Caki2 (cell line): ENCODE measurements at regions not wholly inside any gene's neighbourhood (a gene's known extent, or its start where the extent isn't known, plus 50 kb on each side); places are given as distances from the start of the nearest gene placed in this dataset.
"Not testable (repeated sequence)": the region's sequence is repeated elsewhere in the genome, so short reads cannot be mapped to it uniquely, and the experiment has no call there.

ENCODE experiments used
- DNase-seq: peaks from one replicate; pipeline ENCODE4 v3.0.0-alpha.2; 2015; ENCODE audit warnings: low read depth
- in situ Hi-C: cut with HindIII; loops from 2 replicates; pipeline ENCODE4 v1.10.0; 2016; ENCODE audit warnings: low sequenced_read_pairs, low pct_unique_long_range_greater_than_20kb, mixed read lengths

DNA sequence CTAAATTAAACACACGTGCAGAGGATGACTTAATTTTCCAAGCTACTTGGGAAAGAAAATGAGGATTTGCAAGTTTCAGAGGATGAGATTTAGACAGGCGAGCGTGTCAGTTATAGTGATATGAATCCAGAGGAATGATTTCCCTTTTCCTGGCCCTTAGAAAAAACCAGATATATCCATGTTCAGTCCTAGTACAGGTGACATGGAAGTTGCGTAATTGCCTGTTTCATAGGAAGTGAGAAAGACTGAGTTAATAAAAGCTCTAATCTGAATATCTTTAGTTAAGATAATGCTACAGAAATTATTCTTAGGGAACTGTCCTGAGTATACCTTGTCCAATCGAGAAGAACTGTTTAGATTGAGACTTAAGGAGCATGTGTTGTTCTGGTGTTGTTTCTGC lies 490.5 kb downstream of the ZNF385D start:
- no peak for DNase-seq
- in situ Hi-C loops = no loop called here

DNA sequence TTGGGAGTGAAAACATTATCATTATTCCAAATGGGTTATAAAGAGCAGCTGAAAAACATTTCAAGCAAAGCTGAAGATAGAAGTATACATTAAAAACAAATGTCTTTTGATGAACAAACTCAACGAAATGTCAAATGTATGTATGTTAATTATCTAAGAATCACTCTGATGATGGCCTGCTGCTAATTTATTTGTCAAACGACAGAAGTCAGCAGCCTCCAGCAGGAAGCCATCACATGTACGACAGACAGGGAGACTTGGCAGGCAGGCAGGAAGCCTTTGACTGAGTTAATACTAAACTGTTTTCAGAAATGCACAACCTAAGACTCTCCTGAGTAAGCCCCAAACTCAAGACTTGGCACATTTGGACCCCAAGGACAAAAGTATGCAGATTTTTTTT lies 491.1 kb downstream of the ZNF385D start:
- in situ Hi-C loops = no loop called here
- DNase-seq = no peak

DNA sequence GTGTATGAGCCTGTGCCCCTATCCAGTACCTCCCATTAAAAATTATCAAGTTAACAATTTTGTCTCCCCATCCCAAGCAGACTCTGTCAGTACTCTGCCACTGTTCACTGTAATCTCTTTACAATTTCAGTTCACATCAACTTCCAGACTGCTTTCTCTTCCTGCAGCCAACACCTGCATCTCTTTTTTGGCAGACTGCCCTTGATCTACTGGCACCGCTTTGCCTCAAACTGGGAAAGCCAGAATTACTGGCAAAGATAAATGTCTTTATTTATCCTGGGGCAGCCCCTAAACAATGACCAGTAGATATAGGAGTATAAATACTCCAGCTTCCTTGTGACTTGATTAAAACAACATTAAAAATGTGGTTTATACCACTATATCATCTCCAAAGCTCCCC lies 494.1 kb downstream of the ZNF385D start:
- in situ Hi-C loops = no loop called here
- DNase-seq = no peak

DNA sequence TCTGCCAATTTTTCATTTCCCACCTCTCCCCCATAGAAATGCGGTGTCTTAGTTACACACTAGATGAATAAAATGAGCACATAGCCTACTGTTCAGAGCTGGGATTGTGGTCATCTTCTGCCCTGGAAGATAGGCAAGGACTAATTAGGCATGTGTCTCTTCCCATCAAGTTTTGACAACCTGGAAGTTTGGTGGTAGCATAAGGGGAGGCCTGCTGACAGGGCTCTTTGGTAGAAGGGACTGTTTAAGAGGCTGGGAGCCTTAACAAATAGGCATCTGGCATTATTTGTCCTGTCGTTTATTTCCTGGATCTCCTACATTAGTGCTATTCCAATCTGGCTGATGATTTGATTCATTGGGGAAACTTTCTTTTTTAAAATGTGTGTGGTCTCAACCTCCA lies 512.3 kb downstream of the ZNF385D start:
- in situ Hi-C loops = no loop called here
- DNase-seq = no peak

DNA sequence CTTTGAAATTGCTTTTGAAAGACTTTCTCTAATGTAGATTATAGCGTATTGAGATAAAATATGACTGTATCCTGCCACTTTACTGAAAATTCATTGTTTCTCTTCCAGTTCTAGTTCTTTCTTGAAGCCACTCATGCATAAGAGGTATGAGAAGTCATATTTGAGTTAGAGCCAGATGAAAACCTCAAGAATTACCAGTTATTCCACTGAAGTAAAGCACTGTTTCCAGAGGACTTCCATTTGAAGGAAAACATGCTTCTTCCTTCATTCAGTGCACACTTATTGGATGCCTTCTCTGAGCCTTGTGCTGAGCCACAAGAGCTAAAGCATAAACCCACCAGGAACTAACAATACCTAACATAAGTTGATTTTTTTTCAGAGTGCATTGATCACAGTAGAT lies 513.4 kb downstream of the ZNF385D start:
- in situ Hi-C loops = no loop called here
- no peak for DNase-seq

- no peak for DNase-seq
- in situ Hi-C loops = no loop called here
Observed at GRCh38 chr3:21235491-21235890, 515.5 kb downstream of the ZNF385D start.

GRCh38 chr3:21234933-21235332 lies 516.1 kb downstream of the ZNF385D start:
- in situ Hi-C loops = no loop called here
- DNase-seq = no peak

GRCh38 chr3:21229426-21230135 lies 521.4 kb downstream of the ZNF385D start:
- no peak for DNase-seq
- in situ Hi-C loops = no loop called here

- in situ Hi-C loops = no loop called here
- no peak for DNase-seq
Observed at GRCh38 chr3:21226086-21226485, 524.9 kb downstream of the ZNF385D start.

DNA sequence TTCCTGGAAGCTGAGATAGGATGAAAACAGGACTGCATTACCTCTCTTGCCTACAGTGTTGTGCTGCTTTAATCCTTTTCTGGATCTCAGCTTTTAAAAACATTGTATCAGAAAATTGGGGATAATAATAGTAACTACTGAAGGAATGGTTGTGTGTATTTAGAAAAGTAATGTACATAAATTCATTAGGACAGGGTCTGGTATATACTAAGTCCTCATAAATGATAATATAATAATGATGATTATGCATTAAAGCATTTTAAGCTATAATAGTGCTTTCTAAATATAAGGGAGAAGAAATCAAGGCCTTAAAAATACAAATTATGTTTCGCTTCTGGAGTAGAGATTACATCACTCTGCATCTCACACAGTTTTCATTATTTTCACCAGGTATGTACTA lies 530.1 kb downstream of the ZNF385D start:
- DNase-seq = no peak
- in situ Hi-C loops = no loop called here

DNA sequence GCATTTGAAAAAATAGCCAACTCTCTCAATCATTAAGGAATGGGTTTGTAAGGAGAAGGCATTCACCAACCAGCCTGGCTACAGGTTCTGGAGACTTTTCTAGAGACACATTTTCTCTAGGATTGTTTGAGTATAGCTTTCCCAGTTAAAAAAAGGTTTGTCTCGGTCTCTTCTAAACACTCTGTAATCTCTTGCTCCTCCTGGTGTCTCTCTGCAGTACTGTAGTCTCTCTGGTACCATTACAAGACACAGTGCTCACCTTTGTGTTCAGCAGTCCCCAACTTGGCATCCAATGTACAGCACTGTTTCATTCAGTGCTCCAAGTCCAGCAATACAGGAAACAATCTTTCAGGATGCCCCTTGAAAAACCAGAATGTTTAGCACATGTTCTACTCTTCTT lies 534.4 kb downstream of the ZNF385D start:
- in situ Hi-C loops = no loop called here
- DNase-seq = no peak

DNA sequence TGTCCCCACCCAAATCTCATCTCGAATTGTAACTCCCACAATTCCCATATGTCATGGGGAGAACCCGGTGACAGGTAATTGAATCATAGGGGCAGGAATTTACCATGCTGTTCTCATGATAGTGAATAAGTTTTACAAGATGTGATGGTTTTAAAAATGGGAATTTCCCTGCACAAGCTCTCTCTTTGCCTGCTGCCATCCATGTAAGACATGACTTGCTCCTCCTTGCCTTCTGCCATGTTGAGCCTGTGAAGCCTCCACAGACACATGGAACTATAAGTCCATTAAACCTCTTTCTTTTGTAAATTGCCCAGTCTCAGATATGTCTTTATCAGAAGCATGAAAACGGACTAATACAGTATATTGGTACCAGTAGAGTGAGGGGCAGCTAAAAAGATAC lies 546.9 kb downstream of the ZNF385D start:
- DNase-seq, in situ Hi-C loops: not testable (repeated sequence)

DNA sequence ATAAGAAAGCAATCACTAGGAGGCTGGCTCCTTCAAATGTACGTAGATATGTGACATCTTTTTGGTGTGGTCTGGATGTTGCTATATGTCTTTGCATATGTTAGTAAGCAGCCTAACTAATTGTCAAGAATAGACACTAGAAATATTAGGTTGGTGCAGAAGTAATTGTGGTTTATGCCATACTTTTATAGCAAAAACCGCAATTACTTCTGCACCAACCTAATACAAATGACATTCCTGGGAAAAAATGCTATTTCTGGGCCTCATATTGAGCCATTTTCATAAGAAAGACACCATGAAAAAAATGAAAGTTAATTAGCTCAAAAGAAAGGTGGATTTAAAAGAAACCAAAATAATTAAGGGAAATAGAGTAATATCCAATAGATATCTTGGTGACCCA lies 555.8 kb downstream of the ZNF385D start:
- DNase-seq = no peak
- in situ Hi-C loops = no loop called here

DNA sequence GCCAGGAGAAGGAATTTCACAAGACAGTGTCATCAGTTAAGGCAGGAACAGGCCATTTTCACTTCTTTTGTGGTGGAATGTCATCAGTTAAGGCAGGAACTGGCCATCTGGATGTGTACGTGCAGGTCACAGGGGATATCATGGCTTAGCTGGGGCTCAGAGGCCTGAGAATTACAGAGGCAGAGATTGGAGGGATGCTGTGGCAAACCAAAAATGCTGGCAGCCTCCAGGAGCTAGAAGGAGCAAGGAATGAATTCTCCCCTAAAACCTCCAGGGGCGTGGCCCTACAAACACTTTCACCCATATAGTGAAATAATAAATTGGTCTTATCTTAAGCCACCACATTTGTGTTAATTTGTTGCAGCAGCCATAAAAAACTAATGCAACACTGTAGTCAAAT lies 557.0 kb downstream of the ZNF385D start:
- in situ Hi-C loops = not testable (repeated sequence)

DNA sequence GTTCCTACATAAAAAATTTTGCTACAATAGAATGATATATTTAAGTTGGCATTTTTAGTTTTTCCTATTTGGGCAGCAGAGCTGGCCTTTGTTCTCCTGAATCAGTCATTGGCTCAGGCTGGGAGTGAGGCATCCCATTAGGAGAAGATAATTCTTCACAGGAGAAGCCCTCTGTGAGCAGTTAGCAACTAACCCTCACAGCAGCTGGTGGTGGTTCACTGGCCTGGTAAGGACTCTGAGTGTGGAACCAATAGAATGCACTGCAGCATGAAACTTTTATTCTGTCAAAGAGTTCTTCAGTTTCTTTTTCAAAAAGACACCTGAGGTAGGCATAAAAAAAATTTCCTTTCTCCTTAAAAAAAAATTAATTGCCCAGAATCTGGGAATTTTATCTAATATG lies 562.6 kb downstream of the ZNF385D start:
- DNase-seq = no peak
- in situ Hi-C loops = no loop called here

More for the DNA sequence above, 557.0 kb downstream of the ZNF385D start:
- not testable (repeated sequence) for DNase-seq

- in situ Hi-C loops = no loop called here
- DNase-seq = peak; percentile 45
Observed at GRCh38 chr3:21185816-21186314, 565.1 kb downstream of the ZNF385D start.

GRCh38 chr3:21174461-21174860 lies 576.5 kb downstream of the ZNF385D start:
- in situ Hi-C loops = no loop called here
- DNase-seq = peak; percentile 3

DNA sequence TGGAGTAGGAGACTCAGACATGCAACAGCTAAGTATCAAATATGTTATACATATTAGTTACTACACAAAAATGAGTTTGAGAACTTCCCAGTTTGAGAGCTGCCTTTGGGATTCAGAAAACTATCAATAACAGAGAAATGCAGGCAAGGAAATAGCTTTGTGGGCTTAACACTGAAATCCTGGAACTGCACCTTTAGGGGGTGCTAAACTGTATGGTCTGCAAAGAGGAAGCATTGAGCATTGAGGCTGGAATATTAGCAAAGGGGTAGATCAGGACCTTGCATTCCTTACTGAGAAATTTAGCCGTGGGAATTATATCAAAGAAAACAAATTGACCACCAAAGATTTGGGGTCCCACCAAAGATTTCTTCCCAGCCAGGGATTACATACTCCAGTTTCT lies 580.0 kb downstream of the ZNF385D start:
- in situ Hi-C loops = no loop called here
- DNase-seq = peak; percentile 6

DNA sequence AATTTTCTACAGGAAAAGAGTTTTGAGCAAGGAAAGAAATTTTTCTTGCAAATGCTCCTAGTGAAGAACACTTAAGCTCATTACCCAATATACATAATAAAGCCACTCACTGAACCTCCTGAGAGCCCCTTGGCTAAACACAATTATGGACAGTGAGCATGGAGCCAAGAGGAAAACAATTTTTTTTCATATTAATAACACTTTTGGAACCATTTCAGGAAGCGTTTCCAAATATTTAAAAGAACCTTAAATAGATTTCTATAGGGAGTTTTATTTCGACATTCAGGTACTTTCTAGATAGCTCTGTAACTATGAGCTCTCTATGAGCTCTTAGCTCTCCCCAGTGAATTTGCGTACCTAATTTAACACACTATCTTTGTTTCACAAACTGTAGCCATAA lies 581.1 kb downstream of the ZNF385D start:
- DNase-seq = no peak
- in situ Hi-C loops = no loop called here

DNA sequence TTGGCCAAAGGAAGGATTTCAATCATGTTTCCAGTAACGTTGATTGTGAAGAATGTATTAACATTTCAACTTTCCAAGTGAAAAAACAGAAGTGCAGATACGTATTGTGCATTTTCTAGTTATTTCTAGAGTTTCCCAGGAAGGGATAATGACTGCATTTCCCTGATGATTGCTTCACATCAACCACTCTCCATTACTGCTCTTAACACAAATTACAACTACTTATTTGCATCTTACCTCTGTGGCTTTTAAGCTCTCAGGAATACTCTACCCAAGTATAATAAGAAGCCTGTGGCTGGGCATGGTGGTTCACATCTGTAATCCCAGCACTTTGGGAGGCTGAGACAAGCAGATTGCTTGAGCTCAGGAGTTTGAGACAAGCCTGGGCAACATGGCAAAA lies 582.5 kb downstream of the ZNF385D start:
- no peak for DNase-seq
- in situ Hi-C loops = no loop called here
